ENCODE measurements at regions not wholly inside any gene's neighbourhood (a gene's known extent, or its start where the extent isn't known, plus 50 kb on each side); places are given as distances from the start of the nearest gene placed in this dataset.
"Not testable (repeated sequence)": the region's sequence is repeated elsewhere in the genome, so short reads cannot be mapped to it uniquely, and the experiment has no call there.

GRCh38 chr12:74775276-74775675 lies 237.6 kb downstream of the ATXN7L3B start:
- CTCF ChIA-PET: no interaction called here
- no peaks in the 10 kb centered on the region for H3K27me3 ChIP-seq (replicated peaks; ENCODE audit: insufficient read depth, low read depth, low read length, poor library complexity)
- H3K27ac ChIP-seq (ENCODE audit: low read depth, low read length, poor library complexity, severe bottlenecking): no peak overlapping the region
- no TSS peak for BruUV-seq (replicated peaks)
- no peak overlapping the region for H3K4me3 ChIP-seq (ENCODE audit: low read depth, low read length, poor library complexity, severe bottlenecking)
- H3K36me3 ChIP-seq (ENCODE audit: insufficient read depth, low read length, poor library complexity, severe bottlenecking): no peaks in the 10 kb centered on the region
- H3K9me3 ChIP-seq (ENCODE audit: low read depth, low read length, poor library complexity, severe bottlenecking): no peaks in the 10 kb centered on the region
- intact Hi-C loops (cut with micrococcal nuclease; ENCODE audit: unreplicated experiment): no loop called here
- TF ChIP-seq EZH2 (IDR thresholded peaks at IDR 0.05; ENCODE audit: borderline replicate concordance, low read depth, low read length, poor library complexity, severe bottlenecking) (no peak), CTCF (conservative IDR thresholded peaks at IDR 0.05; ENCODE audit: low read depth, low read length) (no peak)
- no peak for DNase-seq (ENCODE audit: low spot score)
- H3K4me1 ChIP-seq (ENCODE audit: insufficient read depth, low read length, poor library complexity, severe bottlenecking): no peaks in the 10 kb centered on the region
- POLR2A ChIA-PET (ENCODE audit: low non-redundant PET): no interaction called here

GRCh38 chr12:74776378-74776777 lies 238.7 kb downstream of the ATXN7L3B start:
- Histone ChIP-seq H3K4me3 (ENCODE audit: low read depth, low read length, poor library complexity, severe bottlenecking) (no peak overlapping the region), H3K27me3 (replicated peaks; ENCODE audit: insufficient read depth, low read depth, low read length, poor library complexity) (no peaks in the 10 kb centered on the region), H3K4me1 (ENCODE audit: insufficient read depth, low read length, poor library complexity, severe bottlenecking) (no peaks in the 10 kb centered on the region), H3K9me3 (ENCODE audit: low read depth, low read length, poor library complexity, severe bottlenecking) (no peaks in the 10 kb centered on the region), H3K36me3 (ENCODE audit: insufficient read depth, low read length, poor library complexity, severe bottlenecking) (no peaks in the 10 kb centered on the region), H3K27ac (ENCODE audit: low read depth, low read length, poor library complexity, severe bottlenecking) (no peak overlapping the region)
- CTCF ChIA-PET: no interaction called here
- DNase-seq (ENCODE audit: low spot score): no peak
- intact Hi-C loops (cut with micrococcal nuclease; ENCODE audit: unreplicated experiment): no loop called here
- POLR2A ChIA-PET (ENCODE audit: low non-redundant PET): no interaction called here
- TF ChIP-seq EZH2 (IDR thresholded peaks at IDR 0.05; ENCODE audit: borderline replicate concordance, low read depth, low read length, poor library complexity, severe bottlenecking) (no peak), CTCF (conservative IDR thresholded peaks at IDR 0.05; ENCODE audit: low read depth, low read length) (no peak)
- BruUV-seq (replicated peaks): no TSS peak

- ChIA-PET POLR2A (ENCODE audit: low non-redundant PET) (no interaction called here), CTCF (no interaction called here)
- BruUV-seq (replicated peaks): no TSS peak
- DNase-seq (ENCODE audit: low spot score): peak; percentile 28
- Histone ChIP-seq H3K9me3 (ENCODE audit: low read depth, low read length, poor library complexity, severe bottlenecking) (no peaks in the 10 kb centered on the region), H3K4me3 (ENCODE audit: low read depth, low read length, poor library complexity, severe bottlenecking) (no peak overlapping the region), H3K27ac (ENCODE audit: low read depth, low read length, poor library complexity, severe bottlenecking) (no peak overlapping the region), H3K27me3 (replicated peaks; ENCODE audit: insufficient read depth, low read depth, low read length, poor library complexity) (no peaks in the 10 kb centered on the region), H3K4me1 (ENCODE audit: insufficient read depth, low read length, poor library complexity, severe bottlenecking) (peaks cover 9% of the 10 kb centered on the region), H3K36me3 (ENCODE audit: insufficient read depth, low read length, poor library complexity, severe bottlenecking) (no peaks in the 10 kb centered on the region)
- intact Hi-C loops (cut with micrococcal nuclease; ENCODE audit: unreplicated experiment): no loop called here
- TF ChIP-seq EZH2 (IDR thresholded peaks at IDR 0.05; ENCODE audit: borderline replicate concordance, low read depth, low read length, poor library complexity, severe bottlenecking) (no peak), CTCF (conservative IDR thresholded peaks at IDR 0.05; ENCODE audit: low read depth, low read length) (no peak)
Measured at GRCh38 chr12:74780182-74780849, 242.7 kb downstream of the ATXN7L3B start.

- H3K36me3 ChIP-seq (ENCODE audit: insufficient read depth, low read length, poor library complexity, severe bottlenecking); POLR2A ChIA-PET (ENCODE audit: low non-redundant PET); H3K4me3 ChIP-seq (ENCODE audit: low read depth, low read length, poor library complexity, severe bottlenecking); H3K27me3 ChIP-seq (replicated peaks; ENCODE audit: insufficient read depth, low read depth, low read length, poor library complexity); H3K27ac ChIP-seq (ENCODE audit: low read depth, low read length, poor library complexity, severe bottlenecking); BruUV-seq (replicated peaks); intact Hi-C loops (cut with micrococcal nuclease; ENCODE audit: unreplicated experiment); CTCF ChIA-PET; H3K4me1 ChIP-seq (ENCODE audit: insufficient read depth, low read length, poor library complexity, severe bottlenecking); H3K9me3 ChIP-seq (ENCODE audit: low read depth, low read length, poor library complexity, severe bottlenecking): not testable (repeated sequence)
- peak; percentile 6 for DNase-seq (ENCODE audit: low spot score)
Measured at GRCh38 chr12:74780850-74781241, 243.2 kb downstream of the ATXN7L3B start.

Data from A673 (cell line).